ENCODE measurements at regions not wholly inside any gene's neighbourhood (a gene's known extent, or its start where the extent isn't known, plus 50 kb on each side); places are given as distances from the start of the nearest gene placed in this dataset.
"Not testable (repeated sequence)": the region's sequence is repeated elsewhere in the genome, so short reads cannot be mapped to it uniquely, and the experiment has no call there.

DNA sequence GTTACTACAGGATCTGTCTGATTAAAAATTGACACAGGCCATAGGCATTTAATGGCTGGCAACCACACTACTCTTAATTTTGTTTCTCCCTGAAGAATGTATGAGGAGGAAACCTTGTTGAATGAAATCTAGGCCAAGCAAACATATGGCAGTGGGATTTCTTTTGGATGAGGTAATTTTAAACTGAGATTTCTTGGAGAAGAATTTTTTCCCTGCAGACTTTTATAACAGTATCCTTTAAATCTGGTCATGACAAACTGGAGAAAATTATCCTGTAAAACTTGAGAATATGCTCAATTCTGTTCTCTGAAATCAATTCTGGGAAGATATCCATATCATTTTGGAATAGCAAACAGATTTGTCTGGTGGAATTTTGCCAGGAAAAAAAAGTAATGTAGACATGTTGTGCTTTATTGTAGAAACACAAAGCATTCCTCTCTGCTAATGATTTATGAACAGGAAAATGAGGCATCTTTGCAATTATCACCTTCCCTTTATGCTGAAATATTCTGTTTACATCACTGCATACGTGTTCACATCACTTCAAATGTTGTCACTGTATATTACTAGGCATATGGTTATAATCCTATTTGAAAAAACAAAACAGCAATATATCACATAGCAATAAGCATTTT, 108.3 kb upstream of the ARSJ start:
- DNase-seq (ENCODE audit: low read depth in 2 of 2): no peak

DNA sequence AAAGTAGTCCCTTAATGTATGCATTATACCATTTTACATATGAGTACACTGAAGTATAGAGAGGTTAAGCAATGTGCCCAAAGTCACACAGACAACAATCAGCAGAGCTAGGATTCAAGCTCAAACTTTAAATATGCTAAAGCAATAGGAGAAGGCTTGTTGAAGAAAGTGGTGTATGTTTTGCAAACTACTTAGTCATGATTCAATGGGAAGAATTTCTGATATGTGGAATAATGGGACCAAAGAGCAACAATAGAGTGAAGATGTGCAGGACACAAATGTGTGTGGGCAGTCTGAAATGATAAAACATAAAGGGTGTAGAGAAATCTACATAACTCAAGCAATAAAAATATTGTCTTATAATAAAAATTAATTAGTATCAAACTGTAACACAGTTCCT, 109.0 kb upstream of the ARSJ start:
- DNase-seq (ENCODE audit: low read depth in 2 of 2): no peak

GRCh38 chr4:114091546-114091945, 112.1 kb upstream of the ARSJ start:
- DNase-seq (ENCODE audit: low read depth in 2 of 2): no peak

DNA sequence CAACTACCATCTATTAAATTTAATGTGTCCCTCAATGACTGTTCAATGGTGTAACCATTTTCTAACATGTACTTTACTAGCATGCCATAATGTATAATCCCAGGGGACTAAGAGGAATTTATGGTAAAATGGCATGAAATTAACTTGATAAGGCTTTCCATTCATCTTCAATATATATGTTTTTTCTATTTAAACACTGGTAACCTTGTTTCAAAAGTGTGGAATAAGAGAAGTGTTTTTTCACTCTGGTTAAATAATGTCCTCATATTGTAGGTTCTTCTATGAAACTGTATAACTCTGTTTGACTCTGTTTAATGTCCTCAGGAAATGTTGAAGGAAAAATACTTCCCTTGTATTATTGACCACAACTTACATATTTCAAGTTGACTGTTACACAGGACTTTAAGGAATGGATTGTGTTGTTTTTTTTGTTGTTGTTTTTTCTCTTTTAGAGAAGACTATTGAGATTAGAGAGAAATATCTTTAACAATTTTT, 113.8 kb upstream of the ARSJ start:
- no peak for DNase-seq (ENCODE audit: low read depth in 2 of 2)

DNA sequence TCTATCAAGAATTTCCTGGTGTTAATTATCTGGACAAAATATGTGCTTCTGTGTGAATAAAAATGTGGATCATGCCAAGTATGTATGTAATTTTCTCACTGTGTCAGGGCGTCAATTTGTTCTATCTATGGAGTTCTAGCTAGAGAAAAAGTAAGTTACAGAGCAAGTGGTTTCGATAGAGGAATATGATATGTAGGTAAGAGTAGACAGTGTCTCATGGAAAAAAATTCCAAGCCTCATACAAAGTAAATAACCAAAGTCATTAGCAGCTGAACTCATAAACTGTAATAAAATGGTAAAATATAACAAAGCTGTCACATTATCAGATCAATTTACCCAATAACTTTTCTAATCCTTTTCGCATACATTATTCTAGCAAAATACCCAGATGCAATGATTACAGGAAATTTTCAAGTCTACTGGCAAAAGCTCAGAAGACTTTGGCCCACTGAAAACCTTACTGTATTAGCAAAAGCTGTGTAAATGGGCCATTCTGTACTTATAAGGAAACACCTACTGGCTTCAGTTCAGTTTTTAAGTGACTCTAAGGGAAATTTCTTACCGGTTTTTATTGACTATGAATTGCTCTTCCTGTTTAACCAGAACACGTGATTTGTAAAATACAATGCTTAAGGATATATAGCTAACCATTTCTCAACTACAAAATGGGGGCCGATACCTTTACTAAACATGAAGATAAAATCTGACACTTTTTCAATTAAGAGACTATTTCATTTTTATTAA, 121.0 kb upstream of the ARSJ start:
- no peak for DNase-seq (ENCODE audit: low read depth in 2 of 2)

- no peak for DNase-seq (ENCODE audit: low read depth in 2 of 2)
Observed at GRCh38 chr4:114103908-114104307, 124.5 kb upstream of the ARSJ start.

GRCh38 chr4:114108869-114109268, 129.4 kb upstream of the ARSJ start:
- DNase-seq (ENCODE audit: low read depth in 2 of 2): no peak

DNA sequence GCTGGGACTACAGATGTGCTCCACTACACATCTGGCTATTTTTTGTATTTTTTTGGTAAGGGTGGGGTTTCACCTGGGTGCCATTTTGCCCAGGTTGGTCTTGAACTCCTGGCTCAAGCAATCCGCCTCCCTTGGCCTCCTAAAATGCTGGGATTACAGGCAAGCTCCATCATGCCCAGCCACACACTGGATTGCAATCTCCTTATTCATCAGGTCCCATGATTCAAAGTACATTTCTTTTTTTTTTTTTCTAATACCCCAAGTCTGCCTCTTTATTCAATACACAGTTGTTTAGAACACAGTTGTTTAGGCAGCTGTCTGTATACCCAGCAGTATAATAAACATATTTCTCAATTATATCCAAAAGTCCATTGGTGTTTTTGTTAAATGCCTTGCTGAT, 130.3 kb upstream of the ARSJ start:
- DNase-seq (ENCODE audit: low read depth in 2 of 2): no peak

GRCh38 chr4:114115526-114115925, 136.1 kb upstream of the ARSJ start:
- DNase-seq (ENCODE audit: low read depth in 2 of 2): no peak

DNA sequence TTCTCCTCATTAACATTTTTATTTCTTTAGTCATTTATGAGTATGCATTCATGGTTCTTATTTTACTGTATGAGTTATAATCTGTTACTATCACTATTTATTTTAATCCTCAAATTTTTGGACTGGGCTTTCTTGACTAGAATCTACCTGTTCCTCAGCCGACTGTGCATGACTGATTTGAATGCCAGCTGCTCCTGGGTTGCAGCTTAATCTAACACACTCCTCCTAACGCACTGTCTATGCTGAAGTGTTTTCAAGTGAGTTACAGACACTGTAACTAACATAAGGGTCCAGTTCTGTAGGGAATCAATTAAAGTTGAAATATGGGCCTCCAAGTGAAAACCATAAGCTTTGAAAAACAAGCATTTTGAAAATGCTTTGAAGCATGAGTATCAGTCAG, 137.4 kb upstream of the ARSJ start:
- no peak for DNase-seq (ENCODE audit: low read depth in 2 of 2)

DNA sequence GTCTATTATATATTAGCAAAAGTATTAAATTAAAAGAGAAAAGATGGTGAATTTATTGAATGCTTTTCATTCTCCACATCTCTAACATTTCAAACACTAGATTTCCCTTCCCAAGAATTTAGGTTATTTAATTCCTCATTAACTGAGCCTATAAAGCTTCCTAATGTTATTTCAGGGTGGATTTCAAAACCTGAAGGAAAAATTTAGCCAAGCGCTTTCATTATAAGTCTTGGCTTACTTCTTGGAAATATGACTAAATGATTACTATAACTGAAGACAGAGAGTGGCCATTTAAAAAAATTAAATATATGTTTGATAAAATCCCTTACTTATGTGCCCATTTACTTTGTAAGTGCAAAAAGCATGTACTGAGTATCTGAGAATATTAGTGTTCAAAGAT, 141.8 kb upstream of the ARSJ start:
- no peak for DNase-seq (ENCODE audit: low read depth in 2 of 2)

DNA sequence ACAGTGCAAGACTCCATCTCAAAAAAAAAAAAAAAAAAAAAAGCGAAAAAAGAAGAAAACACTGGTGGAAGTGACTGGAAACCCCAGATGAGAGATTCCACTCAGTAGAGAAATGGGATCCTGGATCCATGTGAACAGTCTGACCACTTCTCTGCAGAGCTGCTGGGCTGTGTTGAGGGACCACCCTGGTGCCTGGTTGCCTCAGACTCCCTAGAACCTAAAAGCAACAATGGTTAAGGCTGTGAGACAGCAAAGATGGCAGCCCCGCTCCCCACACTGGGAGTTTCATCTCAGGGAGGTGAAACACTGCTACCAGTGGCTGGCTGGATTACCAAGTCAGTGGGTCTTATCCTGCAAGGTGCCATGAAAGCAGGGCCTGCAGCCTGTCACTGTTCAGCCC, 152.8 kb upstream of the ARSJ start:
- no peak for DNase-seq (ENCODE audit: low read depth in 2 of 2)

GRCh38 chr4:114132830-114133229, 153.4 kb upstream of the ARSJ start:
- DNase-seq (ENCODE audit: low read depth in 2 of 2): no peak

GRCh38 chr4:114136069-114136468, 156.6 kb upstream of the ARSJ start:
- DNase-seq (ENCODE audit: low read depth in 2 of 2): no peak

GRCh38 chr4:114137984-114138383, 158.5 kb upstream of the ARSJ start:
- no peak for DNase-seq (ENCODE audit: low read depth in 2 of 2)

DNA sequence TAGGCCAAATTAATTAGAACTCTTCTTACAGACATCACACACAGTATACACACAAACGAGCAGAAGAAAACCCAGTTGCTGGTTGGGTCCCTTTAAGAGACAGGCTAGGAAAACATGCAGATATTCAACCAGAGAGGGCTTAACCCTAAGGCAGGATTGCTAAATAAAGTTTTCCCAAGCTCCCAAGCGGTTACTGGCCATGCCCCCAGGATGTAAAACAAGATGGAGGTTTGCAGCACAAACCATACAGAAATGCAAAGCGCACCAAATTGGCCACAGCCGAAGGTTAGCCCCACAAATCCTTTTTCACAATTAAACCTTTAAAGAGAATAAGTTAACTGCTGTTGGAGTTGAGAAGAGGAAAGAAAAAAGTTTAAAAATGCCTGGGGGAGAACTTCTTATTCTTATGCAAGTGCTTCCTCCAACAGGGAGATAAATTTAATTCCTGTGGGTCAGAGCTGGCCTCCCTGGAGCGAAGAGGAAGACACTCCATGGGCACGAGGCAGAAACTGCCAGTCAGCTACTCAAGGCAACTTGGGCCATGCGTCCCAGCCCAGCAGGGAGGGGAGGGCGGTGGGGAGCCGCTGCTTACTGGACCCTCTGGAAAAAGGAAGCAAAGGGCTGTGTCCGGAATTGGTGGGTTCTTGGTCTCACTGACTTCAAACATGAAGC, 167.6 kb upstream of the ARSJ start:
- no peak for DNase-seq (ENCODE audit: low read depth in 2 of 2)

DNA sequence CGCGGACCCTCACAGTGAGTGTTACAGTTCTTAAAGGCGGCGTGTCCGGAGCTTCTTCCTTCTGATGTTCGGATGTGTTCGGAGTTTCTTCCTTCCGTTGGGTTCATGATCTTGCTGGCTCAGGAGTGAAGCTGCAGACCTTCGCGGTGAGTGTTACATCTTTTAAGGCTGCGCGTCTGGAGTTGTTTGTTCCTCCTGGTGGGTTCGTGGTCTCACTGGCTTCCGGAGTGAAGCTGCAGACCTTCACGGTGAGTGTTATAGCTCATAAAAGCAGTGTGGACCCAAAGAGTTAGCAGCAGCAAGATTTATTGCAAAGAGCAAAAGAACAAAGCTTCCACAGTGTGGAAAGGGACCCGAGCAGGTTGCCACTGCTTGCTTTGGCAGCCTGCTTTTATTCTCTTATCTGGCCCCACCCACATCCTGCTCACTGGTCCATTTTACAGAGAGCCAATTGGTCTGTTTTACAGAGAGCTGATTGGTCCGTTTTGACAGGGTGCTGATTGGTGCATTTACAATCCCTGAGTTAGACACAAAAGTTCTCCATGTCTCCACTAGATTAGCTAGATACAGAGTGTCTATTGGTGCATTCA, 168.3 kb upstream of the ARSJ start:
- DNase-seq (ENCODE audit: low read depth in 2 of 2): not testable (repeated sequence)

GRCh38 chr4:114148372-114149070, 169.1 kb upstream of the ARSJ start:
- DNase-seq (ENCODE audit: low read depth in 2 of 2): not testable (repeated sequence)

- no peak for DNase-seq (ENCODE audit: low read depth in 2 of 2)
Observed at GRCh38 chr4:114156371-114156770, 176.9 kb upstream of the ARSJ start.

DNA sequence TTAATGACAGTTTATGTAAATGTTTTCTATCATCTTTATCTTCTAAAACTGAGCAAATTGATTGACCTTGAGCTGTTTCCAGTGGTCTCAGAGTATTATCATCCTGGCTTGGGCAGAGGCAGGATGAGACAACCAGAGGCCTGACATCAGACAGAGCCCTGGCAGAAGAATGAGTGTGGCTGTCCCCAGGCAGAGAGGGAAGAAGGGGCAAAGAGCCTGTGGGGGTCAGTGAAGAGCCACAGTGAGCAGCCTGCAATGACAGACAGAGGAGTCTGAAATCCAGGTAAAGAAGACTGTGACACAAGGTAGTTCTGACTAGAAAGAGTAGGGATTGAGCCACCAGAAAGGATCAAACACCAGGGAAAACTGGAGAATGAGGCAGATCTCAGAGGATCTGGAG, 182.4 kb upstream of the ARSJ start:
- no peak for DNase-seq (ENCODE audit: low read depth in 2 of 2)

GRCh38 chr4:114163051-114163450, 183.6 kb upstream of the ARSJ start:
- no peak for DNase-seq (ENCODE audit: low read depth in 2 of 2)

DNA sequence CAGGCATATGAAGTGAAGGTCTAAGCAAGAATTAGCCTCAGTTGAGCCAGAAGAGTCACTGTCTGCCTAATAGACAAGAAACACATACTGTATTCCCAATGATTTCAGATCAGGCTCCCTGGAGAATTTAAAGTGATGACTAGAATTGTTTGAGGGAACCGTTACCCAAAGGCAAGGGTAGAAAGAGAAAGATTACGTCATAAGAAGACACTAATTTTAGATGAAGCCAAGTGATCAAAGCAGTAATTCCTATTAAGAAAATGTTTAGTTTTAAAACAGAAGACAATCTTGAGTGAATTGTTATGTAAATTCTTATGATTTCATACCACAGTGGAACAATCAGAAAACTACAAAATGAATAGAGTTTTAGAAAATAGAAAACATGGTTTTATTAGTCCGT, 194.5 kb upstream of the ARSJ start:
- no peak for DNase-seq (ENCODE audit: low read depth in 2 of 2)

Measured in stimulated activated CD8-positive, alpha-beta memory T cell treated with anti-CD3 and anti-CD28 coated beads, Interleukin-15, amount 100 ng/mL, for 4 hours (primary cell).